Kidney epithelial cell (primary cell): ENCODE measurements at regions not wholly inside any gene's neighbourhood (a gene's known extent, or its start where the extent isn't known, plus 50 kb on each side); places are given as distances from the start of the nearest gene placed in this dataset.
"Not testable (repeated sequence)": the region's sequence is repeated elsewhere in the genome, so short reads cannot be mapped to it uniquely, and the experiment has no call there.

ENCODE experiments used
- DNase-seq: peaks from one replicate; pipeline ENCODE4 v3.0.0-alpha.2; 2010; ENCODE audit warnings: low read depth
- H3K27me3 ChIP-seq: 2 replicates; pipeline ENCODE4 v1.6.0; 2011; ENCODE audit warnings: low read length; ENCODE audit not compliant: control insufficient read depth, insufficient read depth
- H3K36me3 ChIP-seq: 2 replicates; pipeline ENCODE4 v1.5.1; 2011; ENCODE audit warnings: low read length; ENCODE audit not compliant: control insufficient read depth, insufficient read depth
- H3K4me3 ChIP-seq: 2 replicates; pipeline ENCODE4 v1.5.1; 2011; ENCODE audit warnings: low read depth, mild to moderate bottlenecking, control low read depth, low read length
- TF ChIP-seq, protein P1 (sequence below): IDR thresholded peaks from 2 replicates; pipeline ENCODE4 v1.5.1; 2011; ENCODE audit warnings: mild to moderate bottlenecking, moderate library complexity, low read length, control low read depth, inconsistent platforms; ENCODE audit not compliant: insufficient read depth, poor library complexity, severe bottlenecking

- H3K36me3 ChIP-seq: no peaks in the 10 kb centered on the region
- no peak overlapping the region for H3K4me3 ChIP-seq
- DNase-seq: no peak
- H3K27me3 ChIP-seq: no peaks in the 10 kb centered on the region
- TF ChIP-seq, protein P1, sequence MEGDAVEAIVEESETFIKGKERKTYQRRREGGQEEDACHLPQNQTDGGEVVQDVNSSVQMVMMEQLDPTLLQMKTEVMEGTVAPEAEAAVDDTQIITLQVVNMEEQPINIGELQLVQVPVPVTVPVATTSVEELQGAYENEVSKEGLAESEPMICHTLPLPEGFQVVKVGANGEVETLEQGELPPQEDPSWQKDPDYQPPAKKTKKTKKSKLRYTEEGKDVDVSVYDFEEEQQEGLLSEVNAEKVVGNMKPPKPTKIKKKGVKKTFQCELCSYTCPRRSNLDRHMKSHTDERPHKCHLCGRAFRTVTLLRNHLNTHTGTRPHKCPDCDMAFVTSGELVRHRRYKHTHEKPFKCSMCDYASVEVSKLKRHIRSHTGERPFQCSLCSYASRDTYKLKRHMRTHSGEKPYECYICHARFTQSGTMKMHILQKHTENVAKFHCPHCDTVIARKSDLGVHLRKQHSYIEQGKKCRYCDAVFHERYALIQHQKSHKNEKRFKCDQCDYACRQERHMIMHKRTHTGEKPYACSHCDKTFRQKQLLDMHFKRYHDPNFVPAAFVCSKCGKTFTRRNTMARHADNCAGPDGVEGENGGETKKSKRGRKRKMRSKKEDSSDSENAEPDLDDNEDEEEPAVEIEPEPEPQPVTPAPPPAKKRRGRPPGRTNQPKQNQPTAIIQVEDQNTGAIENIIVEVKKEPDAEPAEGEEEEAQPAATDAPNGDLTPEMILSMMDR: no peak
Observed at GRCh38 chr2:142285480-142285879, 154.7 kb upstream of the LRP1B start.

- H3K27me3 ChIP-seq, H3K36me3 ChIP-seq, H3K4me3 ChIP-seq, DNase-seq: not testable (repeated sequence)
Observed at GRCh38 chr2:142284336-142284735, 153.5 kb upstream of the LRP1B start.

- DNase-seq: no peak
- H3K4me3 ChIP-seq: no peak overlapping the region
- no peaks in the 10 kb centered on the region for H3K27me3 ChIP-seq
- TF ChIP-seq, protein P1: no peak
- no peaks in the 10 kb centered on the region for H3K36me3 ChIP-seq
Observed at GRCh38 chr2:142280831-142281230, 150.0 kb upstream of the LRP1B start.

GRCh38 chr2:142270990-142271389 lies 140.2 kb upstream of the LRP1B start:
- H3K36me3 ChIP-seq: no peaks in the 10 kb centered on the region
- DNase-seq: no peak
- H3K4me3 ChIP-seq: no peak overlapping the region
- no peaks in the 10 kb centered on the region for H3K27me3 ChIP-seq
- TF ChIP-seq, protein P1: no peak

- TF ChIP-seq, protein P1: no peak
- H3K4me3 ChIP-seq: no peak overlapping the region
- no peak for DNase-seq
- no peaks in the 10 kb centered on the region for H3K27me3 ChIP-seq
- no peaks in the 10 kb centered on the region for H3K36me3 ChIP-seq
Observed at GRCh38 chr2:142270291-142270690, 139.5 kb upstream of the LRP1B start.

DNA sequence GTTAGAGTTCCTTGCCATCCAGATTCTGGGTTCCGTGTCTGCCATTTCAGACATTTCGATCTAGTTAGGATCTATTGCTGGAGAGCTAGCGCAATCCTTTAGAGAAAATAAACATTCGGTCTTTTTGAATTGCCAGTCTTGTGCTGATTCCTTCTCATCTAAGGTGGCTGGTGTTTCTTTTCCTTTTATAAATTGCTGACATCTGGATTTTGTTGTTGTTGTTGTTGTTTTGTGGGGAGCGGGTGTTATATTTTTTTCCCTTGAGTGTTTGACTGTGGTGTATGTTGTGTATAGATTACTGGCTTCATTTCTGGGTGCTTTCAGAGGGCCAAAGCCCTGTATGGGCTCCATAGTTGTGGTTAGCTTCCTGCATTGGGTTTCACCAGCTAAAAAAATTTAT lies 128.5 kb upstream of the LRP1B start:
- no peaks in the 10 kb centered on the region for H3K27me3 ChIP-seq
- H3K36me3 ChIP-seq: no peaks in the 10 kb centered on the region
- H3K4me3 ChIP-seq: no peak overlapping the region
- DNase-seq: no peak
- TF ChIP-seq, protein P1: no peak
